Osteocyte (in vitro differentiated cells): ENCODE measurements at regions not wholly inside any gene's neighbourhood (a gene's known extent, or its start where the extent isn't known, plus 50 kb on each side); places are given as distances from the start of the nearest gene placed in this dataset.

ENCODE experiments used
- DNase-seq: peaks from one replicate; pipeline ENCODE4 v3.0.0; 2021; ENCODE audit warnings: mixed read lengths; ENCODE audit not compliant: unreplicated experiment; ENCODE audit errors: extremely low spot score
- H3K27ac Mint-ChIP-seq: one replicate; pipeline ENCODE4 v1.8.0; 2021; ENCODE audit warnings: mild to moderate bottlenecking, mixed read lengths; ENCODE audit not compliant: unreplicated experiment
- H3K27me3 Mint-ChIP-seq: one replicate; pipeline ENCODE4 v1.8.0; 2021; ENCODE audit warnings: mixed read lengths; ENCODE audit not compliant: unreplicated experiment
- H3K36me3 Mint-ChIP-seq: one replicate; pipeline ENCODE4 v1.8.0; 2021; ENCODE audit warnings: mixed read lengths; ENCODE audit not compliant: unreplicated experiment
- H3K4me1 Mint-ChIP-seq: one replicate; pipeline ENCODE4 v1.8.0; 2021; ENCODE audit warnings: mixed read lengths; ENCODE audit not compliant: unreplicated experiment
- H3K4me3 Mint-ChIP-seq: one replicate; pipeline ENCODE4 v1.8.0; 2021; ENCODE audit warnings: mild to moderate bottlenecking, moderate library complexity, mixed read lengths; ENCODE audit not compliant: unreplicated experiment
- H3K9me3 Mint-ChIP-seq: one replicate; pipeline ENCODE4 v1.8.0; 2021; ENCODE audit warnings: mixed read lengths; ENCODE audit not compliant: unreplicated experiment
- TF ChIP-seq, protein P1 (sequence below): fragments of 200-600 bp; sonication (generic); IDR thresholded peaks from 2 replicates; pipeline ENCODE4 v1.5.0; 2021; ENCODE audit warnings: antibody characterized with exemption, mild to moderate bottlenecking, moderate library complexity

DNA sequence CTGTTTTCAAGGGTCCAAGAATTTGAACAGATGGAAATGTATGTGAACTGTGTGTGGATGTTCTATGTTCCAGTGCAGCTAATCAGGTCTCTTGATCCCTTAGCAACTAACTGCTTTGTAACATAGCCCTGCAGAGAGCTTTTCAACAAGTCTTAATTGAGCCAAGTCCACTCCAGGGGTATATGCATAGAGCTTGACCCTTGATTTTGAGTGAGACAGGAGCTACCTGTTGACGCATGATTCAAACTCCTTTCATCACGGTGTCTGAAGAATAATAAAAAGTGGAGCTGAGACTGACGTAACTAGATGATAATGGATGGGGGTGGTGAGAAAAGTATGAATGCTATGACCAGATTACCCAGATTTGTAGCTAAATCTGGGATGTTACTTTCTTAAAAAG, 93.3 kb upstream of the CCDC54 start:
- DNase-seq: no peak
- H3K4me3 Mint-ChIP-seq: no peak overlapping the region
- no peaks in the 10 kb centered on the region for H3K27me3 Mint-ChIP-seq
- peaks cover 2% of the 10 kb centered on the region for H3K36me3 Mint-ChIP-seq
- peaks cover 19% of the 10 kb centered on the region for H3K4me1 Mint-ChIP-seq
- TF ChIP-seq, protein P1, sequence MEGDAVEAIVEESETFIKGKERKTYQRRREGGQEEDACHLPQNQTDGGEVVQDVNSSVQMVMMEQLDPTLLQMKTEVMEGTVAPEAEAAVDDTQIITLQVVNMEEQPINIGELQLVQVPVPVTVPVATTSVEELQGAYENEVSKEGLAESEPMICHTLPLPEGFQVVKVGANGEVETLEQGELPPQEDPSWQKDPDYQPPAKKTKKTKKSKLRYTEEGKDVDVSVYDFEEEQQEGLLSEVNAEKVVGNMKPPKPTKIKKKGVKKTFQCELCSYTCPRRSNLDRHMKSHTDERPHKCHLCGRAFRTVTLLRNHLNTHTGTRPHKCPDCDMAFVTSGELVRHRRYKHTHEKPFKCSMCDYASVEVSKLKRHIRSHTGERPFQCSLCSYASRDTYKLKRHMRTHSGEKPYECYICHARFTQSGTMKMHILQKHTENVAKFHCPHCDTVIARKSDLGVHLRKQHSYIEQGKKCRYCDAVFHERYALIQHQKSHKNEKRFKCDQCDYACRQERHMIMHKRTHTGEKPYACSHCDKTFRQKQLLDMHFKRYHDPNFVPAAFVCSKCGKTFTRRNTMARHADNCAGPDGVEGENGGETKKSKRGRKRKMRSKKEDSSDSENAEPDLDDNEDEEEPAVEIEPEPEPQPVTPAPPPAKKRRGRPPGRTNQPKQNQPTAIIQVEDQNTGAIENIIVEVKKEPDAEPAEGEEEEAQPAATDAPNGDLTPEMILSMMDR: no peak
- no peaks in the 10 kb centered on the region for H3K9me3 Mint-ChIP-seq
- H3K27ac Mint-ChIP-seq: peak overlapping the region; percentile 6

DNA sequence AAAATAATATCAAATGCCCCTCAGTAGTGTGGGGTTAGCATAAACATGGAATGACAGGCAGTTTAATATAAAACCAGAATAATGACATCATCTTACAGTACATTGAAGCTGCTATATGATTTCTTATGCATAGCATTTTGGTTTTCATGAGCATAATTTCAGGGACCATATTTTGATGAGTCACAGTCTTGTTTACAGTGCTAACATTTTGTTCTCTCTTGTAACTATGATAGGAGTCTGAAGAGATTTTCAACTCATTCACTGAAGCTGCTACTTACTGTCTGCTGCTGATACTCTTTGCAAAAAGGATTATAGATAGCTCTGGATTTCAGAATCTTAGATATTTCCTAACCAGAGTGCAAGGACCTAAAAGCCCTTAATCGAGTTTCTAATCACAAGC, 92.6 kb upstream of the CCDC54 start:
- no peak overlapping the region for H3K4me3 Mint-ChIP-seq
- peak overlapping the region; percentile 65 for H3K27ac Mint-ChIP-seq
- DNase-seq: no peak

DNA sequence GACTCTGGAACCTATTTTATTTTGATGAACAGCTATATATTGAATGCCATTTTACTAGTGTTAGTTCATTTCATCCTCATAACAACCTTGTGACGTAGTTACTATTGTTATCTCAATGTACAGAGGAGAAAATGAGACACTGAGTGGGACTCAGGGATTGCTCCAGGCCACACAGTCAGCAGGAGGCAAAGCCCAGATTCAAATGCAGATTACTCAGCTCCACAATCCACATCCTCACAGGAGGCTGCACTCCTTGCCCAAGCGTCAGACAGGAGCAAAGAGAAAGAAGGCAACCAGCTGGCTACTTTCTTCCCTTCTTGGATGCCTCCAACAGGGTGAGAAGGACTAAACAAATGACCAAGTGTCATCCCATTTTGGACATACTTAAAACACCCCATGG, 92.0 kb upstream of the CCDC54 start:
- no peak for DNase-seq
- Mint-ChIP-seq H3K9me3 (no peaks in the 10 kb centered on the region), H3K27me3 (no peaks in the 10 kb centered on the region), H3K4me1 (peaks cover 19% of the 10 kb centered on the region), H3K27ac (peak overlapping the region; percentile 65), H3K4me3 (no peak overlapping the region), H3K36me3 (no peaks in the 10 kb centered on the region)
- TF ChIP-seq, protein P1: no peak

More for the DNA sequence above, 92.6 kb upstream of the CCDC54 start:
- Mint-ChIP-seq H3K4me1 (peaks cover 19% of the 10 kb centered on the region), H3K9me3 (no peaks in the 10 kb centered on the region), H3K36me3 (peaks cover under 1% of the 10 kb centered on the region), H3K27me3 (no peaks in the 10 kb centered on the region)
- TF ChIP-seq, protein P1: no peak

DNA sequence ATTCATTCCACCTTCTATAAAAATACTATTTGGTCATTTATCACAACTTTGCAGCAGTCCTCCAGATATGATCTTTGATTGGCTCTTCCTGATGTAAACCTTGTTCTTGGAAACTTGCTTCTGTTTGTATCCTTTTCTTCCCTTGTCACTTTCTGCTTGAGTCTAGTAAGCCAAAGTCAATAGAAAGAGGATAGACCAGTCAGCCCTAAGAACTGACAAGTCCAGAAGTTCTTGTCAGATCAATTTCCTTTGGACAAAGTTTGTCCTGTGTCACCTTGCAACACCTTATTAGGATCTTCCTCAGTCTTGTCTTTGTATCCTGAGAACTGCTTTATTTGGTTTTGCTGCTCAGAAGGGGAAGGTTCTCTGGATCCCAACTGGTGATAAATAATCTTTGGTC, 87.9 kb upstream of the CCDC54 start:
- no peaks in the 10 kb centered on the region for H3K36me3 Mint-ChIP-seq
- H3K9me3 Mint-ChIP-seq: peaks cover 7% of the 10 kb centered on the region
- H3K27ac Mint-ChIP-seq: no peak overlapping the region
- TF ChIP-seq, protein P1: no peak
- no peak overlapping the region for H3K4me3 Mint-ChIP-seq
- no peak for DNase-seq
- peaks cover 10% of the 10 kb centered on the region for H3K4me1 Mint-ChIP-seq
- no peaks in the 10 kb centered on the region for H3K27me3 Mint-ChIP-seq

DNA sequence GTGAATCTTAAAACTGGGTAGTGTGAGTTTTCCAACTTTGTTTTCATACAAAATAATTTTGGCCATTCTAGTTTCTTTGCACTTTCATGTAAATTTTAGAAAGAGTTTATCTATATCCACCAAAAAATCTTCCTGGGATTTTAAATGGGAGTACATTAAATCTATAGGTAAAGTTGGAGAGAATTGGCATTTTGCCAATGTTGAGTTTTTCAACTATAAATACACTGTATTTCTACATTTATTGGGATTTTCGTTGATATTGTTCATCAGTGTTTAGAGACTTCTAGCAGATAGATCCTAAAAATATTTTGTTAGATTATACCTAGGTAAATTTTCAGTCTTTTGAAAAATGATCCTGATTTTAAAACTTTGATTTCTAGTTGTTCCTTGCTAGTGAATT, 83.1 kb upstream of the CCDC54 start:
- TF ChIP-seq, protein P1: no peak
- Mint-ChIP-seq H3K4me3 (no peak overlapping the region), H3K36me3 (peaks cover 14% of the 10 kb centered on the region), H3K27ac (no peak overlapping the region), H3K27me3 (no peaks in the 10 kb centered on the region), H3K4me1 (no peaks in the 10 kb centered on the region), H3K9me3 (peaks cover 18% of the 10 kb centered on the region)
- DNase-seq: no peak
